SK-N-SH (cell line): ENCODE measurements at regions not wholly inside any gene's neighbourhood (a gene's known extent, or its start where the extent isn't known, plus 50 kb on each side); places are given as distances from the start of the nearest gene placed in this dataset.

Experiments
- CTCF ChIA-PET: fragments of 300-600, 350-600 bp; formaldehyde crosslinking; extraction: SDS; loops from one replicate; lab custom pipeline; 2021; lab: Yijun Ruan, JAX
- POLR2A ChIA-PET: fragments of 350-600 bp; sonication (Branson Sonifier 250); formaldehyde crosslinking; extraction: SDS; loops from one replicate; lab custom pipeline; 2020; ENCODE audit warnings: antibody characterized with exemption, inconsistent platforms; lab: Yijun Ruan, JAX
- DNase-seq: peaks from one replicate; pipeline ENCODE4 v3.0.0; 2012
- H2AFZ ChIP-seq: fragments of 200-600 bp; sonication (generic); 2 replicates; pipeline ENCODE4 v1.8.1; 2016; ENCODE audit warnings: antibody characterized with exemption, mild to moderate bottlenecking, low read depth
- H3F3A ChIP-seq: fragments of 200-600 bp; sonication (generic); replicated peaks from 2 replicates; pipeline ENCODE3; 2016; ENCODE audit warnings: antibody characterized with exemption, mild to moderate bottlenecking; ENCODE audit not compliant: insufficient read depth
- H3K27ac ChIP-seq, 2 experiments: fragments of 200-500 bp in 1 of 2; fragments of 200-600 bp in 1 of 2; sonication (Bioruptor generic) in 1 of 2; sonication (generic), shearing (Covaris generic) in 1 of 2; 2 replicates each; pipeline versions ENCODE4 v1.5.1 to v1.6.1; 2014 to 2016; ENCODE audit warnings: low read depth in 2 of 2, inconsistent platforms in 1 of 2, low read length in 1 of 2, mild to moderate bottlenecking in 1 of 2, mixed read lengths in 1 of 2
- H3K27me3 ChIP-seq: fragments of 200-600 bp; sonication (generic), shearing (Covaris generic); 2 replicates; pipeline ENCODE4 v1.6.1; 2016; ENCODE audit warnings: mixed run types; ENCODE audit not compliant: insufficient read depth
- H3K36me3 ChIP-seq, 2 experiments: fragments of 200-500 bp in 1 of 2; fragments of 200-600 bp in 1 of 2; sonication (Bioruptor generic) in 1 of 2; sonication (generic) in 1 of 2; replicated peaks in 1 of 2; 2 replicates each; pipeline versions ENCODE3 to v1.5.1; 2014 to 2016; ENCODE audit warnings: low read length in 1 of 2, mild to moderate bottlenecking in 1 of 2; ENCODE audit not compliant: insufficient read depth in 2 of 2, control insufficient read depth in 1 of 2
- H3K4me1 ChIP-seq, 2 experiments: fragments of 200-500 bp in 1 of 2; fragments of 200-600 bp in 1 of 2; sonication (Bioruptor generic) in 1 of 2; sonication (generic), shearing (Covaris generic) in 1 of 2; 2 replicates each; pipeline versions ENCODE4 v1.5.1 to v1.6.1; 2014 to 2016; ENCODE audit warnings: low read depth in 1 of 2, low read length in 1 of 2, mixed run types in 1 of 2; ENCODE audit not compliant: insufficient read depth in 2 of 2, control insufficient read depth in 1 of 2
- H3K4me2 ChIP-seq: fragments of 200-600 bp; sonication (generic), shearing (Covaris generic); 2 replicates; pipeline ENCODE4 v1.6.1; 2017; ENCODE audit warnings: mixed run types
- H3K4me3 ChIP-seq, 2 experiments: fragments of 200-500 bp in 1 of 2; fragments of 200-600 bp in 1 of 2; sonication (Bioruptor generic) in 1 of 2; sonication (generic), shearing (Covaris generic) in 1 of 2; 2 replicates each; pipeline versions ENCODE4 v1.5.1 to v1.8.1; 2014 to 2016; ENCODE audit warnings: low read depth in 2 of 2, inconsistent platforms in 1 of 2, low read length in 1 of 2, mild to moderate bottlenecking in 1 of 2, mixed read lengths in 1 of 2, moderate library complexity in 1 of 2
- H3K79me2 ChIP-seq: fragments of 200-600 bp; sonication (generic); 2 replicates; pipeline ENCODE4 v1.8.1; 2017; ENCODE audit warnings: mild to moderate bottlenecking; ENCODE audit not compliant: insufficient read depth
- H3K9ac ChIP-seq: fragments of 200-600 bp; sonication (generic); 2 replicates; pipeline ENCODE4 v1.6.1; 2017; ENCODE audit warnings: mixed run types
- H3K9me2 ChIP-seq: fragments of 200-600 bp; sonication (generic); 2 replicates; pipeline ENCODE4 v1.6.1; 2017; ENCODE audit warnings: mixed run types
- H3K9me3 ChIP-seq: fragments of 200-600 bp; sonication (generic); 2 replicates; pipeline ENCODE4 v1.6.1; 2017; ENCODE audit warnings: mixed run types, mild to moderate bottlenecking, moderate library complexity
- H4K20me1 ChIP-seq: fragments of 200-600 bp; sonication (generic); 2 replicates; pipeline ENCODE4 v1.6.1; 2017; ENCODE audit warnings: mild to moderate bottlenecking, mixed run types; ENCODE audit not compliant: insufficient read depth
- CHD2 ChIP-seq: fragments of 150-350 bp; IDR thresholded peaks from 2 replicates; pipeline ENCODE4 v1.6.1; 2018; ENCODE audit warnings: low read length; ENCODE audit not compliant: partially characterized antibody
- EP300 ChIP-seq, 2 experiments: IDR thresholded peaks; 2 replicates each; pipeline versions ENCODE4 v1.4.0 to v1.6.1; 2012; ENCODE audit warnings: borderline replicate concordance in 1 of 2, low read depth in 1 of 2, low read length in 1 of 2
- EZH2phosphoT487 ChIP-seq: fragments of 200-600 bp; sonication (generic); IDR thresholded peaks from 2 replicates; pipeline ENCODE4 v1.6.1; 2017; ENCODE audit warnings: low read depth, mixed run types, mild to moderate bottlenecking, antibody characterized with exemption, moderate library complexity, borderline replicate concordance
- FOSL2 ChIP-seq: IDR thresholded peaks from 2 replicates; pipeline ENCODE4 v1.4.0; 2012; ENCODE audit warnings: low read depth, mild to moderate bottlenecking, moderate library complexity, borderline replicate concordance
- GABPA ChIP-seq: IDR thresholded peaks from 2 replicates; pipeline ENCODE4 v1.4.0; 2012; ENCODE audit warnings: low read depth, mild to moderate bottlenecking
- MXI1 ChIP-seq: IDR thresholded peaks from 2 replicates; pipeline ENCODE4 v1.6.1; 2012; ENCODE audit warnings: mild to moderate bottlenecking, low read depth, low read length, improper control_type of control experiment
- NFIC ChIP-seq: IDR thresholded peaks from 2 replicates; pipeline ENCODE4 v1.4.0; 2012; ENCODE audit warnings: borderline replicate concordance
- NRF1 ChIP-seq: IDR thresholded peaks from 2 replicates; pipeline ENCODE4 v1.6.1; 2012; ENCODE audit warnings: low read depth, mild to moderate bottlenecking, low read length
- RCOR1 ChIP-seq: fragments of 150-350 bp; IDR thresholded peaks from 2 replicates; pipeline ENCODE4 v1.6.1; 2017; ENCODE audit warnings: antibody characterized with exemption, low read length
- RFX5 ChIP-seq: IDR thresholded peaks from 2 replicates; pipeline ENCODE4 v1.6.1; 2012; ENCODE audit warnings: mild to moderate bottlenecking, improper control_type of control experiment, low read length
- RXRA ChIP-seq: IDR thresholded peaks from 2 replicates; pipeline ENCODE4 v1.4.0; 2012; ENCODE audit warnings: low read depth, mild to moderate bottlenecking, borderline replicate concordance
- SMC3 ChIP-seq: IDR thresholded peaks from 2 replicates; pipeline ENCODE4 v1.6.1; 2012; ENCODE audit warnings: low read depth, low read length, improper control_type of control experiment
- TCF12 ChIP-seq: IDR thresholded peaks from 2 replicates; pipeline ENCODE4 v1.4.0; 2012
- WGBS: methylation state at CpG from one replicate; pipeline ENCODE4 v1.1.6; 2017; ENCODE audit warnings: low lambda C conversion rate; 5-methylcytosine and 5-hydroxymethylcytosine counted together
- TF ChIP-seq, protein P1 (sequence below): IDR thresholded peaks from 2 replicates; pipeline ENCODE4; 2012
- TF ChIP-seq, protein P2 (sequence below): fragments of 150-350 bp; IDR thresholded peaks from 2 replicates; pipeline ENCODE4 v1.6.1; 2016; ENCODE audit warnings: mild to moderate bottlenecking, low read depth, low read length
- TF ChIP-seq, protein P3 (sequence below): fragments of 200-600 bp; sonication (generic); IDR thresholded peaks from 2 replicates; pipeline ENCODE4 v1.6.1; 2017; ENCODE audit warnings: antibody characterized with exemption, mild to moderate bottlenecking, moderate library complexity

DNA sequence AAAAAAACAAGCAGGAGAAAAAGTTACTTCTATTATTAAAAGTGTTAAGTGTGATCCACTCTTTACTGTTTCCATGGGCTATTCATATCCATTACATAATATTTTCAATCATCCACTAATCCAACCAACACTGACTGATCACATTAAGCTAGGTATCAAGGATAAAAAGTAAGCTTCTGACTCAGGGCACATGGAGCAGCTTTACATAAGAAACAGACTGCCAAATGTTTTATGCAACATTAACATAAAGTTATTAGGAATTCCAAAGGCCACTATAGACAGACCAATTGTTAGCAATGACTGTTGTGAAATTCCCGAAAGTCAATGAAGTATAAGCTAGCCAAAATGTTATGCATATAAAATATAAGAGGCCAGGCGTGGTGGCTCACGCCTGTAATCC is 277.6 kb downstream of the ZEB2 start:
- 95% methylated on average over 3 of the region's 3 CpGs for WGBS
- TF ChIP-seq SMC3 (no peak), FOSL2 (no peak), TCF12 (no peak), RCOR1 (no peak), RFX5 (no peak), EP300 (IDR thresholded peaks at IDR 0.05; ENCODE audit: borderline replicate concordance in 1 of 2, low read depth in 1 of 2, low read length in 1 of 2) (no peak), CHD2 (no peak), NRF1 (no peak), NFIC (no peak), EZH2phosphoT487 (no peak)
- TF ChIP-seq, protein P1, sequence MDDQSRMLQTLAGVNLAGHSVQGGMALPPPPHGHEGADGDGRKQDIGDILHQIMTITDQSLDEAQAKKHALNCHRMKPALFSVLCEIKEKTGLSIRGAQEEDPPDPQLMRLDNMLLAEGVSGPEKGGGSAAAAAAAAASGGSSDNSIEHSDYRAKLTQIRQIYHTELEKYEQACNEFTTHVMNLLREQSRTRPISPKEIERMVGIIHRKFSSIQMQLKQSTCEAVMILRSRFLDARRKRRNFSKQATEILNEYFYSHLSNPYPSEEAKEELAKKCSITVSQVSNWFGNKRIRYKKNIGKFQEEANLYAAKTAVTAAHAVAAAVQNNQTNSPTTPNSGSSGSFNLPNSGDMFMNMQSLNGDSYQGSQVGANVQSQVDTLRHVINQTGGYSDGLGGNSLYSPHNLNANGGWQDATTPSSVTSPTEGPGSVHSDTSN, result no peak
- TF ChIP-seq, protein P2, sequence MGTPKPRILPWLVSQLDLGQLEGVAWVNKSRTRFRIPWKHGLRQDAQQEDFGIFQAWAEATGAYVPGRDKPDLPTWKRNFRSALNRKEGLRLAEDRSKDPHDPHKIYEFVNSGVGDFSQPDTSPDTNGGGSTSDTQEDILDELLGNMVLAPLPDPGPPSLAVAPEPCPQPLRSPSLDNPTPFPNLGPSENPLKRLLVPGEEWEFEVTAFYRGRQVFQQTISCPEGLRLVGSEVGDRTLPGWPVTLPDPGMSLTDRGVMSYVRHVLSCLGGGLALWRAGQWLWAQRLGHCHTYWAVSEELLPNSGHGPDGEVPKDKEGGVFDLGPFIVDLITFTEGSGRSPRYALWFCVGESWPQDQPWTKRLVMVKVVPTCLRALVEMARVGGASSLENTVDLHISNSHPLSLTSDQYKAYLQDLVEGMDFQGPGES, result no peak
- TF ChIP-seq, protein P3, sequence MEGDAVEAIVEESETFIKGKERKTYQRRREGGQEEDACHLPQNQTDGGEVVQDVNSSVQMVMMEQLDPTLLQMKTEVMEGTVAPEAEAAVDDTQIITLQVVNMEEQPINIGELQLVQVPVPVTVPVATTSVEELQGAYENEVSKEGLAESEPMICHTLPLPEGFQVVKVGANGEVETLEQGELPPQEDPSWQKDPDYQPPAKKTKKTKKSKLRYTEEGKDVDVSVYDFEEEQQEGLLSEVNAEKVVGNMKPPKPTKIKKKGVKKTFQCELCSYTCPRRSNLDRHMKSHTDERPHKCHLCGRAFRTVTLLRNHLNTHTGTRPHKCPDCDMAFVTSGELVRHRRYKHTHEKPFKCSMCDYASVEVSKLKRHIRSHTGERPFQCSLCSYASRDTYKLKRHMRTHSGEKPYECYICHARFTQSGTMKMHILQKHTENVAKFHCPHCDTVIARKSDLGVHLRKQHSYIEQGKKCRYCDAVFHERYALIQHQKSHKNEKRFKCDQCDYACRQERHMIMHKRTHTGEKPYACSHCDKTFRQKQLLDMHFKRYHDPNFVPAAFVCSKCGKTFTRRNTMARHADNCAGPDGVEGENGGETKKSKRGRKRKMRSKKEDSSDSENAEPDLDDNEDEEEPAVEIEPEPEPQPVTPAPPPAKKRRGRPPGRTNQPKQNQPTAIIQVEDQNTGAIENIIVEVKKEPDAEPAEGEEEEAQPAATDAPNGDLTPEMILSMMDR, result no peak
- ChIA-PET POLR2A (no interaction called here), CTCF (interaction anchor here (0.9 to 1.3 kb wide), 3 partner anchors 9 to 112 kb away, joined by 3 read pairs; no protein-coding TSS in a partner anchor)
- Histone ChIP-seq H3K4me3 (no peak overlapping the region), H3K27ac (no peak overlapping the region), H3K4me1 (peaks cover 0 to 4% of the 10 kb centered on the region in 2 experiments; a peak in 3 of 4 replicates), H3K27me3 (no peaks in the 10 kb centered on the region), H3K9me2 (no peaks in the 10 kb centered on the region), H3K79me2 (no peaks in the 10 kb centered on the region), H2AFZ (no peak overlapping the region), H4K20me1 (no peaks in the 10 kb centered on the region), H3K9me3 (no peaks in the 10 kb centered on the region), H3K4me2 (no peak overlapping the region), H3K36me3 (no peaks in the 10 kb centered on the region), H3F3A (no peaks in the 10 kb centered on the region), H3K9ac (no peak overlapping the region)
- no peak for DNase-seq

DNA sequence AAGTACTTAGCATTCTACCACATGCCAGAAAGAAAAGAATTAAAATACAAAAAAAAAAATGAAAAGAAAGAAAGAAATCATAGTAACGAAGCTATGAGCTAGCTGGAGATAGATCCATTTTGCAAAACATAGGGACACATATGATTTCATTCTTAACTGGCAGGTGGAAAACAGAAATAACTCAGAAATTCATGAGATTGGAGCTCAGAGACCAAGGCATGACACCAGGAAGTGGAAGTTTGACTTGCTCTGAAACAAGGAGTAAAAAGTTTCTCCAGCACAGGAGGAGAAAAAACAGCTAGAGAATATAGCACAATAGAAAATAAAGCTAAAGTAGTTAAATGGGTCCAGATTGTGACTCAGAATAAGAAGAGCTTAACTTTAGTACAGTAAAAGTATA is 278.1 kb downstream of the ZEB2 start:
- Histone ChIP-seq H3F3A (no peaks in the 10 kb centered on the region), H3K36me3 (no peaks in the 10 kb centered on the region), H2AFZ (no peak overlapping the region), H3K9me3 (no peaks in the 10 kb centered on the region), H3K27ac (no peak overlapping the region), H3K9ac (no peak overlapping the region), H3K27me3 (no peaks in the 10 kb centered on the region), H4K20me1 (no peaks in the 10 kb centered on the region), H3K4me3 (no peak overlapping the region), H3K4me2 (no peak overlapping the region), H3K79me2 (no peaks in the 10 kb centered on the region), H3K4me1 (peaks cover 0 to 4% of the 10 kb centered on the region in 2 experiments; a peak in 3 of 4 replicates), H3K9me2 (no peaks in the 10 kb centered on the region)
- no peak for TF ChIP-seq EZH2phosphoT487
- TF ChIP-seq RXRA, result no peak
- TF ChIP-seq GABPA, result no peak
- no peak for TF ChIP-seq MXI1
- TF ChIP-seq, protein P1, result no peak
- TF ChIP-seq SMC3, result no peak
- POLR2A ChIA-PET, result no interaction called here
- no peak for DNase-seq
- 94% methylated on average over 1 of the region's 1 CpG for WGBS
- CTCF ChIA-PET, result interaction anchor here (1.2 to 1.3 kb wide), 2 partner anchors 8 to 15 kb away, joined by 3 read pairs; no protein-coding TSS in a partner anchor
